ENCODE measurements at regions not wholly inside any gene's neighbourhood (a gene's known extent, or its start where the extent isn't known, plus 50 kb on each side); places are given as distances from the start of the nearest gene placed in this dataset.

DNA sequence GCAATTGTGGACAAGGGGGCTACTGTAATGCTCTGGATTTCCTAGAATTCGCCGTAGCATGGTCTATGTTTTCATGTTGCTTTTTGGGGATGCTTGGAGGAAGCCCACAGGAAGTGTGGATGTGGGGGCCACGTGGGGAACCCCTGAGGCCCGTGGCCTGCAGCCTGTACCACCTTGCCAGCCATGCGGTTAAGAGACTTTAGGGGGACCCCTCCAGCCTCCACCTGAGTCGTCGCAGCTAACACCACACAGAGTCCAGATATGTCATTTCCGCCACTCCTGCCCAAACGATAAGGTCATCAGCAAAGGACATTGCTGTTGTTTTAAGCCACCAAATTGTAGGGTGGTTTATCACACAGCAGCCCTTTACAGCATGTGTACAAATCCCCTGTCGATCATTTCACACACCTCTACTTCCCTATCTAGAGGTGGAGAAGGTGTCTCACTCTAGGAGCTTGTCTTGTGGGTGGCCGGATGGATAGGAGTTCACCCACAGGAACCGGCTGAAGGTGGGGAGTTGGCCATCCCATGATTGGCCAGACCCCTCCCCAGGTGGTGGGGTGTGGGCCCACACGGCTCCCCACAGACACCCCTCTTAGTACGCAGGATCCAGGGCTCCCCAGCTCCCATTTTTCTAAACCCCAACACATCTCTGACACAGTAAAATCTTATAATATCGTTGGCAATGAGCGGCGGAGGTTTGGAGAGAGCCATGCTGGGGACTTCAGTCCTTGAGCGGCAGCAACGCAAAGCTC is 226.7 kb downstream of the TEX29 start:
- Histone ChIP-seq H3K36me3 (ENCODE audit: insufficient read depth, low read length) (no peaks in the 10 kb centered on the region), H2AFZ (ENCODE audit: low read length) (no peak overlapping the region), H3K79me2 (ENCODE audit: insufficient read depth, low read length) (no peaks in the 10 kb centered on the region), H3K4me2 (ENCODE audit: insufficient read depth, low read length) (no peak overlapping the region), H3K4me3 (ENCODE audit: insufficient read depth, low read length) (no peak overlapping the region), H3K27ac (ENCODE audit: low read depth, low read length) (no peak overlapping the region), H3K27me3 (ENCODE audit: insufficient read depth, low read length) (no peaks in the 10 kb centered on the region), H3K4me1 (ENCODE audit: insufficient read depth, low read length) (no peaks in the 10 kb centered on the region), H4K20me1 (ENCODE audit: insufficient read depth, low read length) (no peaks in the 10 kb centered on the region), H3K9me3 (ENCODE audit: low read depth, low read length) (peaks cover 5% of the 10 kb centered on the region)
- no peak for DNase-seq (ENCODE audit: insufficient read length, low spot score, missing footprints)
- TF ChIP-seq, protein P1, sequence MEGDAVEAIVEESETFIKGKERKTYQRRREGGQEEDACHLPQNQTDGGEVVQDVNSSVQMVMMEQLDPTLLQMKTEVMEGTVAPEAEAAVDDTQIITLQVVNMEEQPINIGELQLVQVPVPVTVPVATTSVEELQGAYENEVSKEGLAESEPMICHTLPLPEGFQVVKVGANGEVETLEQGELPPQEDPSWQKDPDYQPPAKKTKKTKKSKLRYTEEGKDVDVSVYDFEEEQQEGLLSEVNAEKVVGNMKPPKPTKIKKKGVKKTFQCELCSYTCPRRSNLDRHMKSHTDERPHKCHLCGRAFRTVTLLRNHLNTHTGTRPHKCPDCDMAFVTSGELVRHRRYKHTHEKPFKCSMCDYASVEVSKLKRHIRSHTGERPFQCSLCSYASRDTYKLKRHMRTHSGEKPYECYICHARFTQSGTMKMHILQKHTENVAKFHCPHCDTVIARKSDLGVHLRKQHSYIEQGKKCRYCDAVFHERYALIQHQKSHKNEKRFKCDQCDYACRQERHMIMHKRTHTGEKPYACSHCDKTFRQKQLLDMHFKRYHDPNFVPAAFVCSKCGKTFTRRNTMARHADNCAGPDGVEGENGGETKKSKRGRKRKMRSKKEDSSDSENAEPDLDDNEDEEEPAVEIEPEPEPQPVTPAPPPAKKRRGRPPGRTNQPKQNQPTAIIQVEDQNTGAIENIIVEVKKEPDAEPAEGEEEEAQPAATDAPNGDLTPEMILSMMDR (IDR thresholded peaks at IDR 0.05; ENCODE audit: extremely low read depth, low read depth, low read length) = no peak

DNA sequence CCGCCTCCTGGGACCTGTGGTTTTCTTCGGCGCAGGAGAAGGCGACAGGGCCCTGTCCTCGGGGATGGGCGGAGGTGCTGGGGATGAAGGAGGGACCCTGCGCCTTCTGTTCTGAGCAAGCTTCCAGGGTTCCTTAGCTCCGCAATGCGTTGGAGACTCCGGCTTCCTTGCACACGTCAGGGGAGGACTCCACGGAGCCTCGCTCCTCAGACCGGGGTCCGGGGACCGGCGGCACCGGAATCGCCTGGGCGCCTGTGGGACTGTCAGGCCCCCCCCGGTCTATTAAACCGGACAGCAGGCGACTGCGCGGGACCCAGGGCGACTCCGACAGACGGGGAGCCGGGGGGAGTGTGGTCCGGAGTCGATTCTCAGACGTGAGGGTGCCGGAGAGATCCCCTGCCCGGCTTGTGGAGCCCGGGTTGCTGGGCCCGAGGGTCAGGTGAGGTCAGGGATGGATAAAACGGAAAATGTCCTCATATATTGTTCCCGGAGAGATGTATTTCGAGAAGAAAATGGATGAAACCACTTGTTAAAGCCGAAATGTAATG is 227.4 kb downstream of the TEX29 start:
- no peak for DNase-seq (ENCODE audit: insufficient read length, low spot score, missing footprints)
- TF ChIP-seq, protein P1 (IDR thresholded peaks at IDR 0.05; ENCODE audit: extremely low read depth, low read depth, low read length) = no peak
- Histone ChIP-seq H3K4me2 (ENCODE audit: insufficient read depth, low read length) (no peak overlapping the region), H3K9me3 (ENCODE audit: low read depth, low read length) (peaks cover 5% of the 10 kb centered on the region), H3K27me3 (ENCODE audit: insufficient read depth, low read length) (no peaks in the 10 kb centered on the region), H3K27ac (ENCODE audit: low read depth, low read length) (no peak overlapping the region), H3K4me3 (ENCODE audit: insufficient read depth, low read length) (no peak overlapping the region), H4K20me1 (ENCODE audit: insufficient read depth, low read length) (no peaks in the 10 kb centered on the region), H3K36me3 (ENCODE audit: insufficient read depth, low read length) (no peaks in the 10 kb centered on the region), H3K4me1 (ENCODE audit: insufficient read depth, low read length) (no peaks in the 10 kb centered on the region), H2AFZ (ENCODE audit: low read length) (no peak overlapping the region), H3K79me2 (ENCODE audit: insufficient read depth, low read length) (no peaks in the 10 kb centered on the region)

DNA sequence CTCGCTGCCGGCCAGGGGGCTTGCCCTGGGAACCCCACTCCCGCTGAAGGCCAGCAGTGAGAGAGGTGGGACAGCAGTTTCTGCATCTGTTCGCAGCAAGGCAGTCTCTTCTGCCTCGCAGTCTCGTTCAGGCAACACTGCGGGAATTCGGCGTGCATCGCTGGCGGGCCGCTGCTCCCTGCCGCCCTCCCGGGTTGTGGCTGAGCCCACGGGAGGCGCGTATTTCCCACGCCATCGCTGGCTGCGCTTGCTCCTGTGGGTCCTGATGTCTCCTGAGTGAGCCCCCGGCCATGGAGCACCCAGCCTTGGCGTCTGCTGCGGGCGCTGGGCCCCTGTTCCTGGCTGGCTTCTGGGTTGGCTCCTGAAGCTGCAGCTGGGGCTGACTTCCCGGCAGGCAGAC is 227.9 kb downstream of the TEX29 start:
- no peaks in the 10 kb centered on the region for H3K79me2 ChIP-seq (ENCODE audit: insufficient read depth, low read length)
- no peaks in the 10 kb centered on the region for H3K27me3 ChIP-seq (ENCODE audit: insufficient read depth, low read length)
- H3K36me3 ChIP-seq (ENCODE audit: insufficient read depth, low read length) = no peaks in the 10 kb centered on the region
- no peak overlapping the region for H3K4me2 ChIP-seq (ENCODE audit: insufficient read depth, low read length)
- no peak overlapping the region for H3K27ac ChIP-seq (ENCODE audit: low read depth, low read length)
- no peak overlapping the region for H3K4me3 ChIP-seq (ENCODE audit: insufficient read depth, low read length)
- TF ChIP-seq, protein P1 (IDR thresholded peaks at IDR 0.05; ENCODE audit: extremely low read depth, low read depth, low read length) = no peak
- H4K20me1 ChIP-seq (ENCODE audit: insufficient read depth, low read length) = no peaks in the 10 kb centered on the region
- peaks cover 5% of the 10 kb centered on the region for H3K9me3 ChIP-seq (ENCODE audit: low read depth, low read length)
- H3K4me1 ChIP-seq (ENCODE audit: insufficient read depth, low read length) = no peaks in the 10 kb centered on the region
- H2AFZ ChIP-seq (ENCODE audit: low read length) = no peak overlapping the region
- DNase-seq (ENCODE audit: insufficient read length, low spot score, missing footprints) = no peak

DNA sequence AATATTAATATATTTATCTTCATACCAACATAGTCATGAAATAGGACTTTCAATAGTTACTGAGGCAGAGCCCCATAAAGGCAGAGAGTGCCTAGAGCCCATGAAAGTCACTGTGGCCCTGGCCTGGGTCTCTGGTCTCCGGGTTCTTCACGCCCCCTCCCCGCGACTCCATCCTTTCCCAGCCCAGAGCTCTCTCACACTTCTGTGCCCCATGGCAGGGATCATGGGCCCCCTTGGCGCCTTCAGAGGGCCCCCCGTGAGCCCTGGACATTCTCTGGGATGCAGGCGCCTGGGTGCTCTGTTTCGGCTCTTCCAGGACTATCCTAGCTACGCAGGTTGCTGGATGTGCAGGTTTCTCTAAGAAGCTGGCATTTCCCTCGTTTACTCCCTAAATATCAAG is 228.4 kb downstream of the TEX29 start:
- H3K4me3 ChIP-seq (ENCODE audit: insufficient read depth, low read length) = no peak overlapping the region
- H3K9me3 ChIP-seq (ENCODE audit: low read depth, low read length) = peaks cover 5% of the 10 kb centered on the region
- no peaks in the 10 kb centered on the region for H3K36me3 ChIP-seq (ENCODE audit: insufficient read depth, low read length)
- no peaks in the 10 kb centered on the region for H3K27me3 ChIP-seq (ENCODE audit: insufficient read depth, low read length)
- no peaks in the 10 kb centered on the region for H3K79me2 ChIP-seq (ENCODE audit: insufficient read depth, low read length)
- no peak for DNase-seq (ENCODE audit: insufficient read length, low spot score, missing footprints)
- H3K4me2 ChIP-seq (ENCODE audit: insufficient read depth, low read length) = no peak overlapping the region
- no peaks in the 10 kb centered on the region for H3K4me1 ChIP-seq (ENCODE audit: insufficient read depth, low read length)
- TF ChIP-seq, protein P1 (IDR thresholded peaks at IDR 0.05; ENCODE audit: extremely low read depth, low read depth, low read length) = no peak
- no peak overlapping the region for H3K27ac ChIP-seq (ENCODE audit: low read depth, low read length)
- H4K20me1 ChIP-seq (ENCODE audit: insufficient read depth, low read length) = no peaks in the 10 kb centered on the region
- no peak overlapping the region for H2AFZ ChIP-seq (ENCODE audit: low read length)
